Right forelimb (tissue), 1 donor: ENCODE measurements at regions not wholly inside any gene's neighbourhood (a gene's known extent, or its start where the extent isn't known, plus 50 kb on each side); places are given as distances from the start of the nearest gene placed in this dataset.

Experiments
- DNase-seq: peaks from one replicate; pipeline ENCODE4 v3.0.0-alpha.2; 2018

DNA sequence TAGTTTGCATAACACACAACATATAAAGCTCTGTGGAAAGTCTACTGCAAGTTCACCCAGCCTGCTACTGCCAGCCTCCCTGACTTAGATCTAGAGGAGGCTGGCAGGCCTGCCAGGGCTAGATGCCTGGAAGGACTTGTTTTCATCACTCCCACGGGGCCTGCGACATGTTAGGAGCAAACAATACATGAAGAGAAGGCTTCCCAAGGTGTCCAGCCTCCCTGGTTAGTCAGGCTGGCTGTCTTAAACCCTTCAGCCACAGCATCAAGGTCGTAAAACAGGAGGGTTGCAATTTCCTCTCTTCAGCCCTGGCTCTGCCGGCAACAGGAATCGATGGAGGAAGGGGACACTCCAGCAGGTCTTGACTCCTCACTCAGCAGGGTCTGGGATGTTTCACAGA lies 104.5 kb downstream of the NGF start:
- DNase-seq, result no peak

DNA sequence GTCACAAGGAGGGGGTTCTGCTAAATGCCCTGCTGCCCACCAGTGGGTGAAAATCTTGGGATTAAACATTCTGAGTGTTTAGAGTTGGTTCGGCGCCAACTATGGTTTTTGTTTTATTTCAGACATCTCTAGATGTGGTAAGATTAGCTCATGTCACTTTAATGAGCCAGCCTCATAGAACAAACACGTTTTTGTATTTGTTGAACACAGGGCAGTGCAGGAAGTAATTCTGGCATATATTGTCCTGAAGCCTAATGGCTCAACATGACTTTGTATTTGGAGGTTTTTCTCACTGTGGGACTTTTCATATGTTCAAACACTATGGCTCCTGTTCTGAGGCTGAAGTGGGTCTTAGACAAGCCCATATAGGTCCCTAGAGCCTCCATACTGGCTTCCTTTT lies 107.8 kb downstream of the NGF start:
- DNase-seq, result no peak

DNA sequence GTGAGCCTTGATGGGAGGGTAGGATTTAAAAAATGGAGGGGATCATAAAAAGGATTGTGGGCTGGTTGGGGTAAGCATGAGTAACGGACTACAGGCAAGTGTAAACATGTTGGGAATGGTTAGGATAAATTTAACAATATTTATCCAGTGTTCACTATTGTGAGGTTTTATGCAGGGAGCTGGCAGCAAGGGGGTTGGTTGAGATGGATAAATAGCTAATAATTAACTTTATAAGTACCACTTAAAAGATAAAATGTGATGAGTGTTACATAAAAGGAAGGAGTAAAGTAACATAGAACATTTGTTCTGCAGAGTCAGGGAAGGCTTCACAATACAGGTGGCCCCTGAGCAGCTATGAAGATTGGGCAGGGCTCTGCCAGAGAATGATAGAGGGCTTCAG lies 109.0 kb downstream of the NGF start:
- no peak for DNase-seq

DNA sequence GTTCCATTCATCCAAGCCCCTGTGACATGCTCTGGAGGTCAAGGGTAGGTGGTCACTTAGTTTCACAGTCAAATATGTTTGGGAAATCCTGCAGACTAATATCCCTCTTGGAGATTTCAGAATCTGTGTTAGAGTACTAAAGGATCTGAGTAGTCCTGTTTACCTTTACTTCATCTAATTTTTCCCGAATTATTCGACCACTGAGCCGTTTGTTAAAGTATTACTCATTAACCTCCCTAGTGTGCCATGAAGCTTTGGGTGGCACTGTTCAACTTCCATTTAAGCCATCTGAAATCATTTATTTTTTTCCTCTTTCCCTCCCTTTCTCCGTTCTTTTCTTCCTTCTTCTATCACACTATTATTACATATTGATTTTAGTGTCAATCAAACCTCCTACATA lies 109.9 kb downstream of the NGF start:
- DNase-seq, result no peak

DNA sequence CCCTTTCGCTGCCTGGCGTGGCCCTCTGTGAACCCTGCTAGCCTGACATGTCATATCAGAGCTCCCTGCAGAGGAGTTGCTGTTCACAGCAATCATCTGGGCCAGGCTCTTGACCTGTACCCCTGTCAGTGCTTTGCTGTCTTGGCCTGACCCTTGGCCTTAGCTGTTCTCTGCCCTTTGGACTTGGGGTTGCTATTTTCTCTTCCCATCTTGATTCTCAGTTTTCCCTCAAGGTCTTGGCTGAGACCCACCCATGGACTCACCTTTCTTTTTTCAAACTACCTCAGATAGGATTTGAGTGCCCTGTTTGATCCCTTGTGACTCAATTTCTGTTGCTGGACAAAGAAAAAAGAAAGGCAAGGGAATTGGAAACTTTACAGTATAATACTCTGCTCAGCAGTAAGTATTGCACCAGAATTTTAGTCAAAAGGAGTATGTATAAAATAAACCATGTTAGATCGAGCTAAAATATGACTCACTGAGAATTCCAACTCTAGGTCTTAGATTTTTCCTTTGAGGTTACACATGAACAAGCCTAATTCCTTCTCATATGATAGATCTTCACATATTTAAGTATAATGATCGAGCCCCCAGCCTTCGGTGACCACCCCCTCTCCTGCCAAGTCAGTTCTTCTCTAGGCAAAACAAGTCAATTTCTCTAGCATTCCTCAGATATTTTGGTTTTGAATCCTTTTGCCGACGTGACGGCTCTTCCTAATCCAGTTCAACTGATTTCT lies 110.5 kb downstream of the NGF start:
- no peak for DNase-seq

DNA sequence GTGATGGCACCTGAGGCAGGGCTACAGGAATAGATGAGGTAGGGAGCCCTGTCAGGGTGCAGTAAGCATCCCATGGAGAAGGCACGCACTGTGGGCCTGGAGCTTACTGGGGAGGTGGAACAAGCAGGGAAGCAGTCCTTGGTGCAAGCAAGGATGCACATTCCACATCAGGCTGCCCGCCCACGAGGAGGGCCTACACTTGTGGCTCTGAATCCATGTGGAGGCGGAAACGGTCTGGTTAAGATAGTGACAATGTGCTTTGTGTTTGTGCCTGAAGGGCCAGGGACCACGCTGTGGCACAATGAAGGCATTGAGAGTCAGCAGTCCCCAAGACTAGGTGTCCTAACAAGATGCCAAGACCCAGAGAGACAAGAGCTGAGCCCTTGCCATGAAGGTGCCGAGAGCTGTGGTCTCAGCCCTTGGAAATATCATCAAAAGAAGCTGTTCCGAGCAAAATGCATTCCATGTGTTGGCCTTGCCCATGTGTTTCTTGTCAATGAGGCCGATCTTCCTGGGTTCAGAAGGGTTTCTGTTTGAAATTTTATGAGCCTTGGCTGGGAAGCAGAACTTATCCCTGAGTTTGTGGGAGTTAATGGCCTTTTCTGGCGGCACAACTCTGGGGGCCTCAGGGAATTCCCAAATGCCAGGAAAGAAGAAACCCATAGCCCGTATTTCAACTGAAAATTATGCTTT lies 111.9 kb downstream of the NGF start:
- DNase-seq, result no peak

DNA sequence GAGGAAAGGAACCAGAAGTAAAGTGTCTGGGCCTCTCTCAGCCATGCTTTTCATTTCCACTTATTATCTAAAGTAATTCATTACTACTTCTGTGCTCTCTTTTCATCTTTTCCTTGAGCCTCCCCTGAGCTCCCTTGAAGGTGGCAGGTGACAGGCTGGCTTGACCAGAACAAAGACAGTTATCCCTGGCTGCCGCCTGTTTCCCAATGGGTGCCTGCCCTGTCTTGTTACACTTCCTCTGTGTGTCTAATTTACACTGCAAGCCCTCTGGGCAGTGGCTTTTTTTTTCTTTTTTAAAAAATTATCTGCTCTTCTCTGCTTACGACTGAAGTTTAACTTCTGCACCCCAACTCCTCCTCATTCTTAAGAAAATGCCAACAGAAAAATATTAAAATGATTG lies 113.4 kb downstream of the NGF start:
- DNase-seq, result no peak

DNA sequence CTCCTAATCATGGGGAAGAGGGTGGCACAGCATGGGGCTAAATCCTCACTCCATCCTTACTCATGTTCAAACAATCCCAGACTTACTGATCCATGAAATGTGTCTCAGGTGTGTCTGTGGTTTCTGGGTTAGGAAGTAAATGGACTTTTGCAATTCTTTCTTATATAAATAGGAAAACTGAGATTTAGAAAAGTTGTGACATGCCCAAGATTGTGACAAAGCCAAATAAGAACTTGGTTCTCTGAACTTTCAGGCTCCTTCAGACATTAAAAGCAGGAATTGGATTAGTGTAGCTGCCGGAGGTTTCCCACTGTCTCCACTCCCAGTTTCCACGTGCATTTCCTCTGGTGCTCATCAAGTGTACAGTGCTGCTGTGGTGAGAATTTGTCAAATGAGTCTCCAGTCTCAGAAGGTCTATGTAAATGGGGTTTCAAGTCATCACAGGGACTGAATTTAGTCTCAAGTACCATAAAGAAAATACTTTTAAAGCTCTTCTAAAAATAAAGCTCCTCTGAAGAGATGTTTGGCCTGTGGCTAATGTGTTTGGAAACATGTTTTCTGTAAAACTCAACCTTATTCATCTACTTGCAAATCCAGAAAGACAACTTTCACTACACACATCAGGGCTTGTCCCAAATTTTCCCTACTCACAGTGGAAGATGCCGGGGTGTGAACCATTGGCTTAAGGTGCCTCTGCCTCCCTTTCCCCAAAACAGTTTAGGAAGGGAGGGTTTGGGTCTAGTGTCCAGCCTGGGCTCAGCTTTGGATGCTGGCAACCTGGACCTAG lies 115.2 kb downstream of the NGF start:
- no peak for DNase-seq

DNA sequence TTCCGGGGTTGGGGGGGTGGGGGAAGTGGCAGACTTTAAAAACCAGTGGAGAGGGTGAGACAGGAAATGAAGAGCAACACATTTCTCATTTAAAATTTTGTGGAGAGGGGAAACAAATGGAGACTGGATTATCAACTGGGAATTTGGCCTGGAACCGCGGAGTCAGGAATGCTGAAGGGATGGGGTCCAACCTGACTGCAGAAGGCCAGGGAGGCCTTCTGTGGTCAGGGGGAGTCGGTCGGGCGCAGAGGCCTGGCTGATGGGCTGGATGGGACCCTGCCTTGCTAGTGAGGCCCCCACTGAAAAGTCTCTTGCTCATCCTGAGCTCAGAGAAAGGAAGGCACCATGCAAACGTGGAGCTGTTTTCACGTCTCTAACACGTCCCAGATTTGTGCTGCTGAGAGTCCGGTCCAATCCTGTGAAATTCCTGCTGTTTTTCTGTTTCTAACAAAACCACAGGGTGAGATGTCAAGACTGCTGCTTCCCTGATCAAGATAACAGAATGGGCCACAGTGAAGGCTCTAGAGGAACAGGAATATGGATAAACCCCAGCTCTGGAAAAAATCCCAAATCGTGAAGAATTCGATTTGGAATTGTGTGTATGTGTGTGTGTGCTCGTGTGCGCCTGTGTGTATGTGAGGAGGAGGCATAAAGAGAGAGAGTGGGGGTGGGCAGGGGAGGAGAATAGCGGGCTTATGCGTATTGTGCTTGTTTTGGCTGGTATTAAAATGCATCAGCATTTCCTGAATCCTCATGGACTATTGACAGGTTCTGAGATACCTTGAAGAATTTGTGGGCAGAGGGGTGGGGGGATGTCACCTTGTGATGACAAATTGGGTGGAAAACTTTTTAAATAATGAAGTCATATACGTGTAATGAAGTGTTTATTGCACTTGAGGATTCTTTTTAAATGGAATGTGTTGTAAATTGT lies 117.4 kb downstream of the NGF start:
- DNase-seq, result no peak

DNA sequence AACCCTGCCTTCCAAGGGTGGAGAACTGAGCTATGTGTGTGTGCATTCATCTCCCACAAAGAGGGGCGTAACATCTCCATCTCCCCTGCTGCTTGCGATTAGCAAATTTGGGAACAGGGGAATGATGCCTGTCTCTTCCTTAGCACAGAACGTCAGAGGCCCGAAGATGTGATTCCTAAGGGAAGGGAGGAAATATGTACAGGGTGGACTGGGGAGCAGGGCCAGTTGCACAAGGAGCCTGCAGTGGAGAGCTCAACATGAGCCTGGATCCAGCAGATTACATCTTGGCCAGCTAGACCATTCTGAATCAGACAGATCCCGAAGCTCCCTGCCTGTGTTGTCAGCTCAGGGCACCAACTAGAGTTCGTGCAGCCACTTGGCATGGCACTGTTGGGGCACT lies 118.1 kb downstream of the NGF start:
- no peak for DNase-seq

DNA sequence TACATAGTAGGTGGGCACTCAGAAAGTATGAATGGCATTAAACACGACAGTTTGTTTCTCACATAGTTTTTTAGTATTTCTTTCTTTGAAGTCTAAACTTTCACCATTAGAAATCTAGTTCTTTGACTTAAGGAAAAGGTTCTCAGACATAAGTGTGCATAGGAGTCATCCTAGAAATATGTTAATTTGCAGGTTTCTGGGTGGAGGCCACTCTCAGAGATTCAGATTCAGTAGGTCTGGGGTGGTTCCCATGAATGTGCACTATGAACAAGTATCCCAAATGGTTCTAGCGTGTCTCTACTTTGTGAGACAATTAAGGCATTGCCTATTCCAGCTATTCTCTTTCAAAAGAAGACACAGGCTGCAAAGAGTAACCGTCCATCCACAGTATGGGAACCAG lies 119.3 kb downstream of the NGF start:
- no peak for DNase-seq

DNA sequence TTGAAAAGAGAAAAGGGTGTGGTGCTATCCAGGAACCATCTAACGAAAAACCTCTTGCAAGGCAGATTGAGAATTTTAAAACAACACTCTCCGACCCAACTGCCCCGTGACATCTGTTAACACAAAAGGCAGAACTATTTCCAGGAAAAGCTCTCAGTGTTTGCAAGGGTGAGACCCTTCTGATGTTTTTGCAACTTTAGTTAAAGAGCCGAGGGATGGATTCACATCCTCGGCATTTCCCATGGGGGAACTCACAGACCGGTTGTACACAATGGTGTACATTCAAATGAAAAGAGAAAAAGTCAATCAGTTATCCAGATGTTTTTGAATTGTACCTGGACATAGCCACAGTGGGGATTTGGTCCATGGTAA lies 120.0 kb downstream of the NGF start:
- DNase-seq, result no peak

DNA sequence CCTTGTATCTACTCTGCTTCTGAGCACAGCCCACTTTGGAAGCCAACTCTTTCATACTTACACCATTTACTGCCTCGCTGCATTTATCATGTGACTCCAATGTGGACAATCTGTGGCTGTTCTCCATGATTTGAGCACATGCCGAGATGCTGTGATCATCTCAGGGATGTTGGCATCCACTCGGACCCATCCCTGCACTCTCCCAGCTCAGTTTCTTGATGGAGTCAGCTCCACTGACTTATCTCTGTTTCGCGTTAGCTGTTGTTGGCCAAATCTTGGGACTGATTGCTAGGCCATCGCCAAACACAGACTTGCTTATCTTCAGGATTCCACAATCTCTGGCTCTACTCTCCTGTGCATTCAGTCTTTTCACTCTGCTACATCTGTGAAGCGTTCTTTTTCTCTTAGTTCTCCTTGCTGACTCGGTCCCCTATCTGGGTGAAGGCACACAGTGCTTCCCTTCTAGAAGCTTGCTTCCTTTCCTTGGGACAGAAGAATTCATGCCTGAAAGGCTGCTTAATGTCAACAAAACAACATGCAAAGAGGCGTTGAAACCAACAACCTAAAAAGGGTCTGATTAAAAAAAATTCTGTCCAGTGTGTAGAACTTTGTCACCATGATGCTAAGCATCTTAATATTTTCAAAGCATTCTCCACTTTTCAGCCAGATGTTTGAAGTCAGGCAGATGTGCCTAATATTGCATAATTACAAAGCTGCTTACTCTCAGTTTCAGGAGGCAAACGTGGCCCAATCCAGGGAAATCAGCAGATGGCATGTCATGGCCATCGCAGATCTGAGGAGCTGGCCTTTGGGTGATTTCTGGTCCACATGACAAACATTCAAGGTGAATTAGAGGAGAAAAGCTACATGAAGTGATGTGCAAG lies 120.7 kb downstream of the NGF start:
- no peak for DNase-seq

DNA sequence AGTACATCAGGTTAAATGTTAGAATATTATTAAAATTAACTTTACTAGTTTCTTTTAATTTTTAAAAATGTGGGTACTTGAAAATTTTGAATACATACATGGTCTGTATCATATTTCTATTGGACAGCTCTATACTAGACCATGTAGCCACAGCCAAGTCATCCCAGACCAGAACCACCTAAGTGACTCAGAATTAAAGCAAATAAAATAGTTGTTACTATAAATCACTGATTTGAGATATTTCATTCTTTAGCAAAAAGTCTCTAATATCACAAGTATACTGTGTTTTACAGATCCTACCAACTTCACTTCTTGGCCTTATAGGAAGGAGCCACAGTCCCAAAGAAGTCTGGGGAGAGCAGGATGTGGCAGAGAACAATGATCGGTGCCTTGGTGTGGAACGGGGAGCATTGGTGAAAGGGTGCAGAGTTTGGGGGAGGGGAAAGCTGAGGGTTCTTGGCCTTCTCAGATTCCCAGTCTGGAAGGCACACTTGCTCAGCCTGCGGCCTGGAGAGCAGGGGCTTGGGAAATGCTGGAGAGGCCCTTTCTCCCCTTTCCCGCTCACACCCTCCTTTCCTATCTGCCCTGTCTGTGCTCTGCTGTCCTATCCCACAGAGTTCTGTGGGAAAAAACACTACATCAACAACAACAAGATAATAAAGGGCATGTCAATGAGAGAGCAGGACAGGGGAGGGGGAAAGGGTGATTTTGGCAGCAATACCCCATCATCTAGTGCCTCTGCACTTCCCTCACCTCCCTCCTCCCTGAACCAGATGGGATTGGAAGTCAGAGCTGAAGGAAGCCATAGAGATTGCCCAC lies 122.1 kb downstream of the NGF start:
- no peak for DNase-seq

DNA sequence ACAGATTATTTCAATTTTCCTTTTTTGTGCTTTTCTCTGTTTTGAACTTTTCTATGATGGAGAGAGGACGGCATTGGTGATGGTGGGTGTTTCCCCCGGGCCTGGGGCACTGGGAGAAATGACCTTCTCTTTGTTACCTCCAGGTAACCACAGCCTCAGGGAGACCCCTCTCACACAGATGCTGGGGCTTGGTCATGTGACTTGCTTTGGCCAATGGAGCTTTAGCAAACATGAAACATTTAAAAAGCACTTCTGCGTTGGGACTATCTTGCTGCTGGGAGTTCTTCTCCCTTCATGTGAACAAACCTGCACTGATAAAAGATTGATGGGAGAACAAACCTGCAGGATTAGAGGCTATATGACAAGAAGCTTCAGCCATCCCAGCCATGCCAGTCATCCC lies 122.9 kb downstream of the NGF start:
- no peak for DNase-seq

DNA sequence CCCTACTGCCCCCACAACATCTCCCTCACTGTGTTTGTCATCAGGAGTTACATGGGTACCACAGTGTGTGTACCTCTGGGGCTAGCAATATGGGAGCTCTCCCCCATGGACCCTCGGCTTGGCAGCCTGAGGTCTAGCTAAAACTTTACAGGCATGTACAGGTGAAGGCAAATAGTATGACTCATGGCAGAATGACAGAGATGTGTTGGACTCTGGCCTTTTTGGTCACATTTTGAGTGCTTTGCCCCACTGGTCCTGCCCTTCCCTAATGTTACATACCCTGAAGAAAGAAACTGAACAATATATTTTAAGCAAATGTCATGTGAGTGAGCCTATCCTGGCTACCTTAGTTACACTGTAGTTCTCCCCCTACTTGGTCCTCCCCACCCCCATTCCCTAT lies 124.0 kb downstream of the NGF start:
- DNase-seq, result no peak

DNA sequence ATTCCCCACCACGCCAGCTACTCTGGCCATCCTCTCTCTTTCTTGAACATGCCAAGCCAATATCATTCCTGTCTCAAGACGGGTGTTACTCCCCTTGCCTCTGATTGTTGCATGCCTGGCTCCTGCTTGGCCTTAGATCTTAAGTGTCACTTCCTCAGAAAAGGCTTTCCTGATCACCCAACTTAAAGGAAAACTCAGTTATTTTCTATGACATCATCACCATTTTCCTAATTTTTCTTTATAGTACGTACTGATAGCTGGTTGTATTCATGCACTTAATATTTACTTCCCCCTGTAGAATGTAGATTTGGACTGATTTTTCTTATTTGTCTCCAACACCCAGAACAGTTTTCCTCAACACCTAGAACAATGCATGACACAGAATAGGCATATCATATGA lies 123.8 kb upstream of the TSPAN2 start:
- DNase-seq, result no peak

DNA sequence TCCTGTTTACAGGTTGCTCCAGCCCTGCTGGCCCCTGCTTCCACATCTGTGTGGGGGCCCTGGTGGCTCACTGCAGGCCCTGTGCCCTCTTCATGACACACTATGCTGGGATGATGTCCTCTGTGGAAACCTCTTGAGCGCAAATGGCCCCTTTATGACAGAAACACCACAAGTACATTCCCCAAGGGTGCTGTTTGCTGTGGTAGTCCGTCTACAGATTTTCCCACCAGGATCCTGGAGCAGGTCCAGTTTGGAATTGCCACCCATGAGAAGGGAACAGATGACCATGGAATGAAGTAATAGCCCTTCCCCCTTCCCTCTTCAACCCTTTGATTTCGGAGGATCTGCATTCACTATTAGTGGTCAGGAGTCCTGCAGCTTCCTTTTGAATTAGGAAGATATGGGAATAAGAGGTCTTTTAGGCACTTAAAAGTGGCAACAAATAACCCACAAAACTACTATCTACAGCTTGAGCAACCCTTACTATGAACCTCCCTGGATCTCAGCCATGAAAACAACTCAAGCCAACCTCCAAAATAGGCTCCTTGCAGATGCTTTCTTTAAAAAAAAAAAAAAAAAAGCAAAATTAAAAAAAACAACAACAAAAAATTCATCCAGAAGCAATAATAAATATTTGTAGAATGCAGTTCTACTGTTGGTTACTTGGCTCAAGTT lies 121.9 kb upstream of the TSPAN2 start:
- no peak for DNase-seq

DNA sequence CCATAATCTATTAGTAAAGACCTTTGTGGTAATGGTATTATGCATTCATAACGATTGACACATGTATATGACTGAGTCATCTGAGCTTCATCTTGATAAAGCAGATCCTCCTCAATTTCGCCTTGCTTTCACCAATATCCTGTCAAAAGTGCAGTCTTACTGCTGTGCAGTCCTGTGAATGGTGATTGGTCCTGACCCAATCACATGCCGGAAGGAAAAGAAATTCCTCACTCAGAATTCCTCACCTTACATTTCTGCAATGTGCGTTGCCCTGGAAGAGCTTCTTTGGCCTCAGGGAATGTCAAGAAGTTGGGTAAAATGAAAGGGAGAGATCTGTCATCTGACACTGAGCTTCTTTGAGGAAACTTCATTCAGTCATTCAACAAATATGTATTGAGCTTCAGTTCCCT lies 121.0 kb upstream of the TSPAN2 start:
- no peak for DNase-seq

DNA sequence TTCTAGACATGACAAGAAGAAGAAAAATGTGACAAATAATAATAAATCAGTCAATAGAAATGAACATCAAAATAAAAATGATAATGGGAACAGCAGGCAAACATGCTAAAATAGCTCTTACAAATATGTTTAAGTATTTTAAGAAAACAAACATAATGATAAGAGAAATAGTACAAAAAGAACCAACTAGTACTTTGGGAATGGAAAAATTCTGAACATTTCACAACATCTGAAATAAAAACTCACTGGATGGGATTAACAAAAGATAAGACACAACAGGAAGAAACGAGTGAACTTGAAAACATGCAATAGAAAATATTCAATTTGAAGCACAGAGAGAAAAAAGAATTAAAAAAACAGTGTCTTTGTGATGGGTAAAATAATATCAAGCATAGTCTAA lies 115.2 kb upstream of the TSPAN2 start:
- no peak for DNase-seq
